CD4-positive, alpha-beta T cell (primary cell): ENCODE measurements at regions not wholly inside any gene's neighbourhood (a gene's known extent, or its start where the extent isn't known, plus 50 kb on each side); places are given as distances from the start of the nearest gene placed in this dataset.

Experiments used
- ATAC-seq: fragments of 200-7000 bp; cut with Tn5 transposase; one replicate; pipeline ENCODE4 v1.10.0; 2022; ENCODE audit warnings: mild to moderate bottlenecking; ENCODE audit not compliant: poor library complexity
- CTCF ChIA-PET: fragments of 350-600 bp; sonication (Branson Sonifier 250); formaldehyde crosslinking; loops from one replicate; lab custom pipeline; 2021; ENCODE audit warnings: antibody characterized with exemption, inconsistent platforms; lab: Charles Lee
- POLR2A ChIA-PET: fragments of 350-600 bp; sonication (Branson Sonifier 250); formaldehyde crosslinking; loops from one replicate; lab custom pipeline; 2021; ENCODE audit warnings: antibody characterized with exemption, inconsistent platforms; lab: Charles Lee
- DNase-seq, 14 experiments: peaks; one replicate each; pipeline ENCODE4 v3.0.0-alpha.2; 2013 to 2020; ENCODE audit warnings: mixed read lengths in 2 of 14
- H3K27ac ChIP-seq, 2 donors: one replicate each; pipeline versions ENCODE4 v1.5.1 to v1.7.0; 2013; ENCODE audit warnings: low read length in 2 of 2, low read depth in 1 of 2, mild to moderate bottlenecking in 1 of 2
- H3K27me3 ChIP-seq, 2 experiments: 1 replicate in 1 of 2; 2 replicates in 1 of 2; pipeline versions ENCODE4 v1.6.1 to v1.7.0; 2013; ENCODE audit warnings: low read length in 2 of 2, control low read depth in 1 of 2, mild to moderate bottlenecking in 1 of 2, moderate library complexity in 1 of 2; ENCODE audit not compliant: insufficient read depth in 2 of 2, control insufficient read depth in 1 of 2
- H3K36me3 ChIP-seq: one replicate; pipeline ENCODE4 v1.6.1; 2013; ENCODE audit warnings: low read length, control low read depth; ENCODE audit not compliant: insufficient read depth
- H3K4me1 ChIP-seq: one replicate; pipeline ENCODE4 v1.6.1; 2013; ENCODE audit warnings: low read length, control low read depth; ENCODE audit not compliant: insufficient read depth
- H3K4me3 ChIP-seq: one replicate; pipeline ENCODE4 v1.5.1; 2013; ENCODE audit warnings: mild to moderate bottlenecking, low read length, moderate library complexity
- H3K9me3 ChIP-seq, 2 experiments: 1 replicate in 1 of 2; 2 replicates in 1 of 2; pipeline versions ENCODE4 v1.6.1 to v1.7.0; 2013; ENCODE audit warnings: low read length in 2 of 2, mild to moderate bottlenecking in 2 of 2, control low read depth in 1 of 2, moderate library complexity in 1 of 2; ENCODE audit not compliant: control insufficient read depth in 1 of 2, insufficient read depth in 1 of 2
- H3K27ac Mint-ChIP-seq: one replicate; pipeline ENCODE4 v1.8.0; 2020; ENCODE audit warnings: mixed read lengths
- H3K27me3 Mint-ChIP-seq: one replicate; pipeline ENCODE4 v1.8.0; 2021; ENCODE audit warnings: mixed read lengths
- H3K36me3 Mint-ChIP-seq: one replicate; pipeline ENCODE4 v1.8.0; 2021; ENCODE audit warnings: low read depth, mixed read lengths
- H3K4me1 Mint-ChIP-seq: one replicate; pipeline ENCODE4 v1.8.0; 2021; ENCODE audit warnings: low read depth, mixed read lengths
- H3K4me3 Mint-ChIP-seq: one replicate; pipeline ENCODE4 v1.8.0; 2020; ENCODE audit warnings: mild to moderate bottlenecking, mixed read lengths
- H3K9me3 Mint-ChIP-seq: one replicate; pipeline ENCODE4 v1.8.0; 2020; ENCODE audit warnings: mixed read lengths
- CTCF ChIP-seq: fragments of 200-600 bp; IDR thresholded peaks from one replicate; pipeline ENCODE4 v1.8.0; 2022; ENCODE audit warnings: antibody characterized with exemption, mild to moderate bottlenecking
- intact Hi-C, 2 experiments: fragments of 100-400 bp; cut with DNase I in 1 of 2; cut with micrococcal nuclease in 1 of 2; formaldehyde crosslinking; loops; one replicate each; pipeline versions ENCODE4 v1.15.1 to v1.9.0; 2023 to 2025; cut with DNase I, micrococcal nuclease

GRCh38 chr15:26023691-26024090, 160.6 kb upstream of the ATP10A start:
- Histone ChIP-seq H3K9me3 (no peaks in the 10 kb centered on the region), H3K27me3 (peaks cover 0 to 2% of the 10 kb centered on the region in 2 experiments), H3K4me3 (no peak overlapping the region), H3K36me3 (no peaks in the 10 kb centered on the region), H3K27ac (no peak overlapping the region), H3K4me1 (no peaks in the 10 kb centered on the region)
- CTCF ChIA-PET, result no interaction called here
- intact Hi-C loops, result no loop called here
- POLR2A ChIA-PET, result no interaction called here
- H3K36me3 Mint-ChIP-seq, result no peaks in the 10 kb centered on the region
- H3K27ac Mint-ChIP-seq, result no peak overlapping the region
- no peak for ATAC-seq
- H3K27me3 Mint-ChIP-seq, result peaks cover 7% of the 10 kb centered on the region
- no peak for DNase-seq
- no peaks in the 10 kb centered on the region for H3K4me1 Mint-ChIP-seq
- no peak for TF ChIP-seq CTCF
- H3K4me3 Mint-ChIP-seq, result no peak overlapping the region
- H3K9me3 Mint-ChIP-seq, result no peaks in the 10 kb centered on the region

- Mint-ChIP-seq H3K27ac (no peak overlapping the region), H3K4me1 (no peaks in the 10 kb centered on the region), H3K4me3 (no peak overlapping the region), H3K9me3 (no peaks in the 10 kb centered on the region), H3K27me3 (peaks cover 7% of the 10 kb centered on the region), H3K36me3 (no peaks in the 10 kb centered on the region)
- ChIA-PET POLR2A (no interaction called here), CTCF (interaction anchor here (0.6 kb wide), 1 partner anchor 115 kb away, joined by 3 read pairs; no protein-coding TSS in a partner anchor)
- Histone ChIP-seq H3K27me3 (peaks cover 0 to 2% of the 10 kb centered on the region in 2 experiments), H3K27ac (no peak overlapping the region), H3K4me3 (no peak overlapping the region), H3K4me1 (no peaks in the 10 kb centered on the region), H3K9me3 (no peaks in the 10 kb centered on the region), H3K36me3 (no peaks in the 10 kb centered on the region)
- DNase-seq (no peak), ATAC-seq (no peak)
- no peak for TF ChIP-seq CTCF
- intact Hi-C loops, result no loop called here
Measured at GRCh38 chr15:26023231-26023630, 160.1 kb upstream of the ATP10A start.

GRCh38 chr15:26020871-26021270, 157.7 kb upstream of the ATP10A start:
- H3K36me3 ChIP-seq, result no peaks in the 10 kb centered on the region
- TF ChIP-seq CTCF, result no peak
- no peaks in the 10 kb centered on the region for H3K4me1 ChIP-seq
- H3K27me3 ChIP-seq, result no peaks in the 10 kb centered on the region
- Mint-ChIP-seq H3K27ac (no peak overlapping the region), H3K9me3 (no peaks in the 10 kb centered on the region), H3K36me3 (no peaks in the 10 kb centered on the region), H3K27me3 (peaks cover 17% of the 10 kb centered on the region), H3K4me1 (no peaks in the 10 kb centered on the region), H3K4me3 (no peak overlapping the region)
- CTCF ChIA-PET, result no interaction called here
- H3K4me3 ChIP-seq, result no peak overlapping the region
- H3K9me3 ChIP-seq, result peaks cover 0 to 3% of the 10 kb centered on the region in 2 experiments
- DNase-seq (no peak), ATAC-seq (no peak)
- intact Hi-C loops, result no loop called here
- no peak overlapping the region for H3K27ac ChIP-seq
- POLR2A ChIA-PET, result no interaction called here
